HG02884 (cell line): ENCODE measurements at regions not wholly inside any gene's neighbourhood (a gene's known extent, or its start where the extent isn't known, plus 50 kb on each side); places are given as distances from the start of the nearest gene placed in this dataset.

Source experiments
- ATAC-seq: cut with Tn5 transposase; IDR thresholded peaks from one replicate; pipeline ENCODE4 v1.9.1; 2021; ENCODE audit warnings: mild to moderate bottlenecking, moderate library complexity; ENCODE audit not compliant: unreplicated experiment

GRCh38 chr10:62887642-62888041, 71.5 kb upstream of the EGR2 start:
- no peak for ATAC-seq

- ATAC-seq, result no peak
These were observed 69.7 kb upstream of the EGR2 start for GRCh38 chr10:62885684-62886461.

- no peak for ATAC-seq
These were observed 64.0 kb upstream of the EGR2 start for GRCh38 chr10:62880162-62880561.

- no peak for ATAC-seq
These were observed 57.7 kb upstream of the EGR2 start for GRCh38 chr10:62873866-62874265.

- peak; percentile 99 for ATAC-seq
These were observed 54.7 kb upstream of the EGR2 start for GRCh38 chr10:62870866-62871265.

- ATAC-seq, result no peak
These were observed 53.8 kb upstream of the EGR2 start for GRCh38 chr10:62869958-62870357.

GRCh38 chr10:62866941-62867340, 50.8 kb upstream of the EGR2 start:
- ATAC-seq, result no peak

GRCh38 chr10:62866451-62866850, 50.3 kb upstream of the EGR2 start:
- ATAC-seq, result no peak
